Left lung (tissue), 4 donors: ENCODE measurements at regions not wholly inside any gene's neighbourhood (a gene's known extent, or its start where the extent isn't known, plus 50 kb on each side); places are given as distances from the start of the nearest gene placed in this dataset.

Experiments
- ATAC-seq: fragments of 200-7000 bp; cut with Tn5 transposase; one replicate; pipeline ENCODE4 v1.9.1; 2020; ENCODE audit warnings: moderate library complexity
- DNase-seq, 4 donors: peaks; one replicate each; pipeline ENCODE4 v3.0.0-alpha.2; 2013 to 2020
- H3K27ac ChIP-seq, 2 donors: fragments of 200-600 bp; sonication (generic) in 1 of 2; one replicate each; pipeline versions ENCODE4 v1.5.0 to v1.8.0; 2020 to 2021
- H3K27me3 ChIP-seq, 2 donors: fragments of 200-600 bp; sonication (generic) in 1 of 2; one replicate each; pipeline versions ENCODE4 v1.5.0 to v1.8.0; 2020 to 2021
- H3K36me3 ChIP-seq, 2 donors: fragments of 200-600 bp; sonication (generic) in 1 of 2; one replicate each; pipeline versions ENCODE4 v1.5.0 to v1.8.0; 2020 to 2021
- H3K4me1 ChIP-seq, 2 donors: fragments of 200-600 bp; one replicate each; pipeline ENCODE4 v1.8.0; 2021
- H3K4me3 ChIP-seq, 2 donors: fragments of 200-600 bp; sonication (generic) in 1 of 2; one replicate each; pipeline versions ENCODE4 v1.5.0 to v1.8.0; 2020 to 2021; ENCODE audit warnings: mild to moderate bottlenecking in 1 of 2
- H3K9me3 ChIP-seq, 2 donors: fragments of 200-600 bp; sonication (generic) in 1 of 2; one replicate each; pipeline versions ENCODE4 v1.5.0 to v1.8.0; 2020 to 2021
- CTCF ChIP-seq, 2 donors: fragments of 200-600 bp; sonication (generic) in 1 of 2; IDR thresholded peaks; one replicate each; pipeline versions ENCODE4 v1.5.0 to v1.8.0; 2021; ENCODE audit warnings: antibody characterized with exemption in 2 of 2
- intact Hi-C, 2 donors: fragments of 100-400 bp; cut with DNase I; formaldehyde crosslinking; loops; one replicate each; pipeline versions ENCODE4 v1.11.2 to v1.14.2; 2022
- donor health status: DM: no; HTN: yes; CAD: no.
- donor health status: DM: no; HTN: no; CAD: no.

GRCh38 chr6:112863753-112864152 is 516.6 kb downstream of the RFPL4B start:
- Histone ChIP-seq H3K4me1 (no peaks in the 10 kb centered on the region), H3K9me3 (peaks cover 0 to 5% of the 10 kb centered on the region in 2 donors), H3K27ac (no peak overlapping the region), H3K36me3 (no peaks in the 10 kb centered on the region), H3K27me3 (no peaks in the 10 kb centered on the region), H3K4me3 (no peak overlapping the region)
- ATAC-seq: no peak
- intact Hi-C loops: no loop called here
- no peak for DNase-seq
- TF ChIP-seq CTCF (IDR thresholded peaks at IDR 0.05): no peak

GRCh38 chr6:112865131-112865530 is 518.0 kb downstream of the RFPL4B start:
- Histone ChIP-seq H3K4me3 (no peak overlapping the region), H3K36me3 (no peaks in the 10 kb centered on the region), H3K9me3 (peaks cover 0 to 10% of the 10 kb centered on the region in 2 donors), H3K27me3 (no peaks in the 10 kb centered on the region), H3K4me1 (no peaks in the 10 kb centered on the region), H3K27ac (no peak overlapping the region)
- intact Hi-C loops: no loop called here
- DNase-seq (no peak), ATAC-seq (no peak)
- TF ChIP-seq CTCF (IDR thresholded peaks at IDR 0.05): no peak

GRCh38 chr6:112874881-112875280 is 527.8 kb downstream of the RFPL4B start:
- ATAC-seq (no peak), DNase-seq (no peak)
- Histone ChIP-seq H3K4me1 (no peaks in the 10 kb centered on the region), H3K4me3 (no peak overlapping the region), H3K36me3 (no peaks in the 10 kb centered on the region), H3K27me3 (no peaks in the 10 kb centered on the region), H3K9me3 (peaks cover 0 to 10% of the 10 kb centered on the region in 2 donors), H3K27ac (no peak overlapping the region)
- TF ChIP-seq CTCF (IDR thresholded peaks at IDR 0.05): no peak
- intact Hi-C loops: no loop called here

- H3K4me1 ChIP-seq: no peaks in the 10 kb centered on the region
Observed at GRCh38 chr6:112877134-112878100, 530.3 kb downstream of the RFPL4B start.

More at GRCh38 chr6:112877134-112878100, 530.3 kb downstream of the RFPL4B start:
- Histone ChIP-seq H3K27me3 (no peaks in the 10 kb centered on the region), H3K36me3 (no peaks in the 10 kb centered on the region), H3K4me3 (no peak overlapping the region), H3K9me3 (no peaks in the 10 kb centered on the region), H3K27ac (no peak overlapping the region)
- intact Hi-C loops: no loop called here
- peak; percentile 40 for ATAC-seq
- peak in 2 of 4 donors; percentile 21 to 26 for DNase-seq
- TF ChIP-seq CTCF (IDR thresholded peaks at IDR 0.05): no peak
